ENCODE measurements at regions not wholly inside any gene's neighbourhood (a gene's known extent, or its start where the extent isn't known, plus 50 kb on each side); places are given as distances from the start of the nearest gene placed in this dataset.

DNA sequence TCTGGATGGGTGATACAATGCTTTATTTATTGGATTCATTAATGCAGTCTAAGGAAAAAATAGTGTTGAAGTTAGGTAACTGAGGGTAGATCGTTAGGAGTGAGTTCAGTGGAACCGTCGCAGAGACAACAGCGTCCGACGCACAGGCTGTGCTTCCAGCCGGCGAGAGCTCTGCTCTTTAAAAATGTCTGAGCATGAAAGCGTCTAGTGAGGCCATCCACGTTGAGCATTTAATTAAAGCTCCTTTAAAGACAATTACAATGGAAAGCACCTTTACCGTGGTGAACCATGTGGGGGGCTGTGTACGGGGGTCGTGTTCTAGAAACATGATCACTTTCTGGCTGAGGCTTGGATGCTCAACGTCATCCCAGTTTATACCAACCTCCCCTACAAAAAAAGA lies 822.7 kb downstream of the GALR1 start:
- intact Hi-C loops (cut with DNase I) = no loop called here
- 76 to 83% methylated on average over 14 of the region's 14 CpGs for WGBS, 2 donors
- no peaks in the 10 kb centered on the region for H3K9me3 ChIP-seq
- H3K27me3 ChIP-seq = no peaks in the 10 kb centered on the region
- H3K27ac ChIP-seq = no peak overlapping the region
- peaks cover 0 to 36% (median 19%) of the 10 kb centered on the region in 4 donors for H3K4me1 ChIP-seq
- no peak for DNase-seq
- H3K4me3 ChIP-seq = no peak overlapping the region
- TF ChIP-seq POLR2A (IDR thresholded peaks at IDR 0.05) = no peak
- TF ChIP-seq, protein P1, sequence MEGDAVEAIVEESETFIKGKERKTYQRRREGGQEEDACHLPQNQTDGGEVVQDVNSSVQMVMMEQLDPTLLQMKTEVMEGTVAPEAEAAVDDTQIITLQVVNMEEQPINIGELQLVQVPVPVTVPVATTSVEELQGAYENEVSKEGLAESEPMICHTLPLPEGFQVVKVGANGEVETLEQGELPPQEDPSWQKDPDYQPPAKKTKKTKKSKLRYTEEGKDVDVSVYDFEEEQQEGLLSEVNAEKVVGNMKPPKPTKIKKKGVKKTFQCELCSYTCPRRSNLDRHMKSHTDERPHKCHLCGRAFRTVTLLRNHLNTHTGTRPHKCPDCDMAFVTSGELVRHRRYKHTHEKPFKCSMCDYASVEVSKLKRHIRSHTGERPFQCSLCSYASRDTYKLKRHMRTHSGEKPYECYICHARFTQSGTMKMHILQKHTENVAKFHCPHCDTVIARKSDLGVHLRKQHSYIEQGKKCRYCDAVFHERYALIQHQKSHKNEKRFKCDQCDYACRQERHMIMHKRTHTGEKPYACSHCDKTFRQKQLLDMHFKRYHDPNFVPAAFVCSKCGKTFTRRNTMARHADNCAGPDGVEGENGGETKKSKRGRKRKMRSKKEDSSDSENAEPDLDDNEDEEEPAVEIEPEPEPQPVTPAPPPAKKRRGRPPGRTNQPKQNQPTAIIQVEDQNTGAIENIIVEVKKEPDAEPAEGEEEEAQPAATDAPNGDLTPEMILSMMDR (IDR thresholded peaks at IDR 0.05) = no peak
- no peak for TF ChIP-seq EP300 (IDR thresholded peaks at IDR 0.05)
- TF ChIP-seq POLR2AphosphoS5 (IDR thresholded peaks at IDR 0.05) = no peak
- H3K36me3 ChIP-seq = no peaks in the 10 kb centered on the region

DNA sequence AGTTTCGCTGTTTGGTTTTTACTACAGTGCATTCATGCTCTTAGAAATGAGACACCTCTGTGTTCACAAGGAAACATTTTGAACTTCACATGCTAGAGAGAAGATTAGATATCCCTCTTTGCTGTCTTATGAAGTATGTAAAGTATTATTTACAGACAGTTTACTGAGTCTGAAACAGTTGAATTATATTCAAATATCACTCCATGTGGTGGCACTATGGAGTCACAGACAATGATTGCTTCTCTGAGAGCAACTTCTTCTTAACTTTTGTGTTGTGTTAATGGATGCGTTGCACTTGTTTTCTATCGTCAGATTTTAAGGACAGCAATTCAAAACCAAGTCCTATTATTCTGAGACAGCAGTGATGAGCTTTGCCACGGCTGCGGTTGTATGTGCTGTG lies 823.6 kb downstream of the GALR1 start:
- Histone ChIP-seq H3K4me1 (peaks cover 0 to 36% (median 19%) of the 10 kb centered on the region in 4 donors), H3K4me3 (no peak overlapping the region), H3K36me3 (no peaks in the 10 kb centered on the region), H3K27me3 (no peaks in the 10 kb centered on the region), H3K27ac (no peak overlapping the region), H3K9me3 (no peaks in the 10 kb centered on the region)
- DNase-seq = no peak
- no peak for TF ChIP-seq POLR2AphosphoS5 (IDR thresholded peaks at IDR 0.05)
- TF ChIP-seq, protein P1 (IDR thresholded peaks at IDR 0.05) = no peak
- 58 to 59% methylated on average over 5 of the region's 5 CpGs for WGBS, 2 donors
- intact Hi-C loops (cut with DNase I) = no loop called here

DNA sequence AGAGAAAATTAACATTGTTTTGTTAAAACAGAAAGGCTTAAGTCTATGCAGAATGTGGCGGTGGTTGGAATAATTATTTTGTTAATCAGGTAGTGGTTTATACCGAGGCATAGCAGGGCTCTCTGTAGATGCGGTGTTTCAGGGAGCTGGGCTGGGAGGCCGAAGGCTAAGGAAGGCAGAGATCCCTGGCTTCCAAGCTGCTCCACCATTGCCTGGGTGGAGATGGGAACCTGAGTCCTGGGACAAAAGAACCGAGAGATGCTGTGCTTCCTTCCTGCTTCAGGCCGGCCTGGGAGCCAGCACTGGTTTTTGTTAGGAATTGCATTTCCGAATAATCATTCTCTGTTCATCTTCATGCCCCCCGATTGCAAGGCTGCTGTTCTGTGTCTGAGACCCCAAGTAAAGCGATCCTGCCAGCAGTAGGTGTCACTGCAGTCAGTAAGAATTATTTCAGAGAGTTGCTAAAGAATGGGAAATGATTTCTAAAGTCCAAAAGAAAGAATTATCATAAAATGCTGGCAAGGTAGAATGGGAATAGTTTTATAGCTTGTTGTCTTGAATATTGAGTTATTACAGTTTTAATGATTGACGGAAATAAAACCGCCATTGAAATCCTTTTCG lies 824.9 kb downstream of the GALR1 start:
- H3K36me3 ChIP-seq = no peaks in the 10 kb centered on the region
- no peak for DNase-seq
- H3K27me3 ChIP-seq = no peaks in the 10 kb centered on the region
- no peak overlapping the region for H3K27ac ChIP-seq
- H3K4me1 ChIP-seq = peaks cover 0 to 34% (median 18%) of the 10 kb centered on the region in 4 donors
- no peak overlapping the region for H3K4me3 ChIP-seq
- H3K9me3 ChIP-seq = no peaks in the 10 kb centered on the region
- WGBS, 2 donors = 56 to 60% methylated on average over 12 of the region's 12 CpGs
- TF ChIP-seq POLR2A (IDR thresholded peaks at IDR 0.05) (no peak), POLR2AphosphoS5 (IDR thresholded peaks at IDR 0.05) (no peak), EP300 (IDR thresholded peaks at IDR 0.05) (no peak)
- TF ChIP-seq, protein P1 (IDR thresholded peaks at IDR 0.05) = no peak
- intact Hi-C loops (cut with DNase I) = no loop called here

DNA sequence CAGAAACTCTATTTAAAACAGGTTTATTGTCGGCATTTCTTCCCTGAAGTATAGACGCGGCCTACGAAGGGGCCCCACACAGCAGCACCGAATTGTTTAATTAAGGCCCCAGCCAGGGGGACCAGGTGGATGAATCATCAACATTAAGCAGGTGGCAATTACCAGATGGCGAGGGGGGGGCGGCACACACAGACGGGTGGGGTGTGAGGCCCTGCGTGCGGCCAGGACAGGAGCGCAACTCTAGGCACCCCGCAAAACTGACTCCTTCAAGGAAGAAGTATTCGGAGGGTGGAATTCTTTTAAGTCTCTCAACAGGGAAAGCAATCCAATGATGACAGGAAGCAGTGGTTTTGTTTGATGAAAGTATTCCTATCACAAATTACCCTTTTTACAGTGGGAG lies 830.4 kb downstream of the GALR1 start:
- Histone ChIP-seq H3K4me3 (no peak overlapping the region), H3K27ac (no peak overlapping the region), H3K4me1 (no peaks in the 10 kb centered on the region), H3K27me3 (no peaks in the 10 kb centered on the region), H3K9me3 (no peaks in the 10 kb centered on the region), H3K36me3 (no peaks in the 10 kb centered on the region)
- intact Hi-C loops (cut with DNase I) = no loop called here
- TF ChIP-seq POLR2AphosphoS5 (IDR thresholded peaks at IDR 0.05) (no peak), POLR2A (IDR thresholded peaks at IDR 0.05) (no peak), EP300 (IDR thresholded peaks at IDR 0.05) (no peak)
- TF ChIP-seq, protein P1 (IDR thresholded peaks at IDR 0.05) = no peak
- 90 to 93% methylated on average over 13 of the region's 13 CpGs for WGBS, 2 donors
- DNase-seq = no peak

DNA sequence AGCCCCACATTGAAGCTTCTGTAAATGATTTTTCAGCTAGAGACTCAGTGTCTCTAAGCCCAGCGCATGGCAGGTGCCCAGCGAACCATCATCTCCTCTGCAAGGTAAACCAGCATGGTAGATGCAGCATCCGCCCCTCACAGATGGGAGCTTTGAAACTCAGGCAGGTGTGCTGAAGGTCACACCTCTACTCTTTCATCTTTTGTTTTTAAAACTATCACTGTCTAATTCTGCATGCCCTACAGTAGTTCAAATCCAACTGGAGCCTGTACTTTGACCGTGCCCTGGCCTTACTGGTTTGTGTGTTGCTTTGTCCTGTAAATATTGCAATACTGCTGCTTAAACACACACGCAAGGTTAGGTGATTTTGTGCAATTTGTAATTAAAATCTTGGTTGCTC lies 831.1 kb downstream of the GALR1 start:
- H3K36me3 ChIP-seq = no peaks in the 10 kb centered on the region
- WGBS, 2 donors = 86 to 95% methylated on average over 5 of the region's 5 CpGs
- no peak overlapping the region for H3K27ac ChIP-seq
- intact Hi-C loops (cut with DNase I) = no loop called here
- no peaks in the 10 kb centered on the region for H3K27me3 ChIP-seq
- DNase-seq = no peak
- TF ChIP-seq, protein P1 (IDR thresholded peaks at IDR 0.05) = no peak
- TF ChIP-seq POLR2A (IDR thresholded peaks at IDR 0.05) (no peak), EP300 (IDR thresholded peaks at IDR 0.05) (no peak), POLR2AphosphoS5 (IDR thresholded peaks at IDR 0.05) (no peak)
- no peaks in the 10 kb centered on the region for H3K9me3 ChIP-seq
- H3K4me1 ChIP-seq = no peaks in the 10 kb centered on the region
- no peak overlapping the region for H3K4me3 ChIP-seq

Measured in sigmoid colon (tissue), 6 donors.